Choroid plexus epithelial cell (primary cell): ENCODE measurements at regions not wholly inside any gene's neighbourhood (a gene's known extent, or its start where the extent isn't known, plus 50 kb on each side); places are given as distances from the start of the nearest gene placed in this dataset.
"Not testable (repeated sequence)": the region's sequence is repeated elsewhere in the genome, so short reads cannot be mapped to it uniquely, and the experiment has no call there.

ENCODE experiments used
- DNase-seq: peaks from one replicate; pipeline ENCODE4 v3.0.0-alpha.2; 2010; ENCODE audit warnings: low read depth
- H3K4me3 ChIP-seq: 2 replicates; pipeline ENCODE4 v1.5.1; 2011; ENCODE audit warnings: low read depth, mild to moderate bottlenecking, control low read depth, low read length, moderate library complexity
- CTCF ChIP-seq: conservative IDR thresholded peaks from 2 replicates; pipeline ENCODE4 v1.5.1; 2011; ENCODE audit warnings: low read depth, mild to moderate bottlenecking, control low read depth, inconsistent platforms, low read length, moderate library complexity

- no peak for DNase-seq
- H3K4me3 ChIP-seq = no peak overlapping the region
- TF ChIP-seq CTCF = no peak
Measured at GRCh38 chr9:108744641-108745040, 111.1 kb downstream of the ACTL7B start.

GRCh38 chr9:108743901-108744371, 111.8 kb downstream of the ACTL7B start:
- no peak overlapping the region for H3K4me3 ChIP-seq
- no peak for TF ChIP-seq CTCF
- DNase-seq = no peak

GRCh38 chr9:108743416-108743815, 112.4 kb downstream of the ACTL7B start:
- H3K4me3 ChIP-seq = no peak overlapping the region
- no peak for TF ChIP-seq CTCF
- no peak for DNase-seq

- no peak for DNase-seq
- TF ChIP-seq CTCF = no peak
- H3K4me3 ChIP-seq = no peak overlapping the region
Measured at GRCh38 chr9:108742191-108742590, 113.6 kb downstream of the ACTL7B start.

- H3K4me3 ChIP-seq, DNase-seq: not testable (repeated sequence)
Measured at GRCh38 chr9:108731292-108731691, 124.5 kb downstream of the ACTL7B start.

- no peak for DNase-seq
- no peak for TF ChIP-seq CTCF
- H3K4me3 ChIP-seq = no peak overlapping the region
Measured at GRCh38 chr9:108727580-108728111, 128.1 kb downstream of the ACTL7B start.

GRCh38 chr9:108724652-108725051, 131.1 kb downstream of the ACTL7B start:
- TF ChIP-seq CTCF = no peak
- no peak overlapping the region for H3K4me3 ChIP-seq
- no peak for DNase-seq
